Left colon (tissue), 2 donors: ENCODE measurements at regions not wholly inside any gene's neighbourhood (a gene's known extent, or its start where the extent isn't known, plus 50 kb on each side); places are given as distances from the start of the nearest gene placed in this dataset.
"Not testable (repeated sequence)": the region's sequence is repeated elsewhere in the genome, so short reads cannot be mapped to it uniquely, and the experiment has no call there.

Source experiments
- ATAC-seq: fragments of 200-7000 bp; cut with Tn5 transposase; one replicate; pipeline ENCODE4 v1.9.1; 2020; ENCODE audit warnings: mild to moderate bottlenecking, moderate library complexity
- DNase-seq, 2 donors: peaks; one replicate each; pipeline ENCODE4 v3.0.0-alpha.2; 2020
- intact Hi-C, 2 donors: fragments of 100-400 bp; cut with DNase I in 1 of 2; cut with micrococcal nuclease in 1 of 2; formaldehyde crosslinking; loops; one replicate each; pipeline versions ENCODE4 v1.11.2 to v1.14.0; 2022; cut with DNase I, micrococcal nuclease
- donor health status: DM: no; HTN: no; CAD: no.
- donor health status: DM: yes; HTN: yes; CAD: no.

DNA sequence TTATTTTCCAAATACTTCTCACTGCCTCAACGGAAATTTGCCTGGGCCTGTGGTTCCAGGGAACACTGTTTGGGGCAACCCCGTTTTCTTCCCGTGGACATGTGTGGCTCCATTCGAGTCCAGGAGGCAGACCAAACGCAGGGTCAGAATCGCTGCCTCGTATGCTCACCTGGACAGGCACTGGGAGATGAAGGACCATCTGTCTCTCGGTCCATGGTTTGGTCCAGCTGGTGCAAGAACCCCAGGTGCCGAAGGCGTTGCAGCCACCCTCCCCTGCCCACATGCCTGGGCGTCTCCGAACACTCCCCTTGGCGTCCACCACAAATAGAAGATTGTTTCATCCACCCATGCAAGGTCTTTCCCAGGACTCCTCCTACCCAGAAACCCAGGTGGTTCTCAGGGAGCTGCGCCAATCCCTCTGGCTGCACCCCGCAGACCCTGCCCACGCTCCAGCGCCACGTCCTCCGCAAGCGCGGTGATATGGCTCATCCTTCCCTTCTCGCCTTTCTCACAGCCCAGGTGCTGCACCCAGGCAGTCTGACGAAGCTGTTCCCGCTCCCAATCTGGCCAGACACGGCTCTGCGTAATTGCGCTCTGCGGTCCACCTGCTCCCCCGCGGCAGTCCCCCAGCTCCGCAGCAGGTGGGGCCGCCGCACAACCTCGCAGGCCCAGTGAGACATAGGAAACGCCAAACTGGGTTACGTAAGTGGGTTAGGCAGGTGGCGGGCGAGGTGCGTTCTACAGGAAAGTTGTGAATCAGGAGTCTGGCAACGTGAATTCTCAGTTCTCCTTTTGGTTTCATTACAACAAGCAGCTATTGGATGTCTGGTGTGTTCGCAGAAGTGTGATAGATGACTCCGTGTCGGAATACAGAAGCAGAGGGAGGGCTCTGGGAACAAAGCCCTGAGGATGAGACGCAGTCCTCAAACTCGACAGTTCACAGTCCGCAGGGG lies 146.2 kb upstream of the ECI2 start:
- peak; percentile 97 for ATAC-seq
- intact Hi-C loops = no loop called here
- DNase-seq = peak; percentile 51 to 56

- DNase-seq (no peak), ATAC-seq (no peak)
- intact Hi-C loops = no loop called here
Measured at GRCh38 chr6:4280707-4281106, 145.3 kb upstream of the ECI2 start.

- DNase-seq = no peak
- ATAC-seq = no peak
- intact Hi-C loops = no loop called here
Measured at GRCh38 chr6:4280031-4280430, 144.7 kb upstream of the ECI2 start.

- ATAC-seq (no peak), DNase-seq (no peak)
- intact Hi-C loops = no loop called here
Measured at GRCh38 chr6:4274382-4275082, 139.2 kb upstream of the ECI2 start.

DNA sequence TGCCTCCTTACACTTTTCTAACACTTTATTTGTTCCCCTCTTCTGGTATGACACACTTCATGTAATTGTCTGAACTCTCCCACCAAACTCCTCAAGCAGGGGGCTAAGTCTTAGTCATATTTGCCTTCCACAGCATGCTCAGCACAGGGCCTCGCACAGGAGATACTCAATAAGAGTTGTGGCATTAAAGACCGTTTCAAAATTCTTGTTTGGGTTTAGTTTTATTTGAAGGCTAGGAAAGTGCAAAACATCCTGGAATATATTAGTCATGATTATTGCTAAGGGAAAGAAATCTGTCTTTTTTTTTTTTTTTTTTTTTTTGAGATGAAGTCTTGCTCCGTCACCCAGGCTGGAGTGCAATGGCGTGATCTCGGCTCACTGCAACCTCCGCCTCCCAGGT lies 137.6 kb upstream of the ECI2 start:
- intact Hi-C loops = no loop called here
- ATAC-seq (no peak), DNase-seq (no peak)

DNA sequence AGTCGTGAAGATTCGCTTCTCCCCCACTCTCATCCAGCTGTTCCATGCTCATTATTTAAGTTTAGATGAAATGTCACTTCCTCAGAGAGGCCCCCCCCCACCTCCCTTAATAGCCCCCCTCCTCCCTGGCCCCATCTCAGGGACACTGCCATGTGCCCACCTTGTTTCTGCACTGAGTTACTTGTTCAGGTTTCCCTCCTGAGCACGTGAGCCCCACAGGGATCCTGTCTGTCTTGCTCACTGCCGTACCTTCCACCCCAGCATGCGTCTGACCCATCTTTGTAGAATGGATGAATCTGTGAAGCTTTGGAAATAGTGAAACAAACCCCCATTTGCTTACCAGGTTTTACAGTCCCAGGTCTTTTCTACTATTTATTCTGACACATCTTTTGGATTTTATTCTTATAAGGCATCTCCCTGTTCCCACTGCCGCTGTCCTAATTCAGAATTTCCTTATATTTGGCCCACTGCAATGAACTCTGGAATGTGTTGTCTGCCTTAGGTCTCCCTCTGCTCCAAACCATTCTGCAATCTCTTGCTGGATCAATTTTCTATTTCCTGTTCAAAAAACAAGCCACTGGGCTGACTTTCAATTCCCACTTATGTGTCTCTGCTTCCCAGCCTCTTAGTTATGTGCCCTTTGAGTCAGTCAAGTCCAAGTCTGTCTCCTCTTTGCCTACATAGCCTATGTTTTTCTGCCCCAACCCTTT lies 136.5 kb upstream of the ECI2 start:
- intact Hi-C loops = no loop called here
- no peak for ATAC-seq
- no peak for DNase-seq

GRCh38 chr6:4270776-4271175 lies 135.4 kb upstream of the ECI2 start:
- ATAC-seq = no peak
- intact Hi-C loops = no loop called here
- no peak for DNase-seq

DNA sequence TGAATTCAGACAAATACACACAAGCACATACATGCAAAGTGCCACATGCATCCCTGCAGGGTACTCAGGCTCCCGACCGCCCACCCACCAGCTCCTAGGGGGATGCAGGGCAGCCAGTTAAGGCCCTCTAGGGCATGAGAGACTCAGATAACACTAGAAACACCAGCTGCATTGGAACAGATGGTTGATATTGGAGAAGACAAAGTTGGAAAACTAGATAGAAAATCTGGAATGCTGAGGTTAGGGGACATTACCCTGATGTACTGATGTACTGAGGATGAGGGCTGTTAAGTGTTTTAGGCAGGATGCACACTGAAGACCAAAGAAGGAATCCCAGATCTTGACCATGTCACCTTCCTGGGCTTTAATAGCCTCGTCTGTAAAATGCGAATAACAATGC lies 134.6 kb upstream of the ECI2 start:
- no peak for ATAC-seq
- intact Hi-C loops = no loop called here
- DNase-seq = no peak

GRCh38 chr6:4268171-4268570 lies 132.8 kb upstream of the ECI2 start:
- ATAC-seq (no peak), DNase-seq (no peak)
- intact Hi-C loops = no loop called here

- no peak for DNase-seq
- intact Hi-C loops = no loop called here
- no peak for ATAC-seq
Measured at GRCh38 chr6:4265740-4266139, 130.4 kb upstream of the ECI2 start.

DNA sequence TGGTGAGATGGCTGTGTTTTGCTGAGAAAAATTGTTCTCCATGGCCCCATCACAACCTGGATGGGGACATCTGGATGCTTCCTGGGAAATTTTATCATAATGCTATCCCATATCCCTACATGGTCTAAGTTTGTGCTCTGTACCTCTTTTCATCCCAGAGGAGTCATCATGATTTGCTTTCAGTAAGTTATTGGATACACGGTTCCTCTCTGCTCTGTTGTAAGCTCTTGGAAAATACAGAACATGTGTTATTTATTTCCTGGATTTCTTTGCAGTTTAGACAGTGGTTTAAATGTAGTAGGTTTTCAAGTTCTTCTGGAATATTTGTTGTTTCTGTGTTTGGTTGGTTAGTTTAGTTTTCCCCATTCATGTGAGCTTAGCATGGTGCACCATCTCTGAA lies 129.2 kb upstream of the ECI2 start:
- intact Hi-C loops = no loop called here
- no peak for ATAC-seq

GRCh38 chr6:4264081-4264480 lies 128.7 kb upstream of the ECI2 start:
- DNase-seq = no peak
- intact Hi-C loops = no loop called here

More for the DNA sequence above, 129.2 kb upstream of the ECI2 start:
- no peak for DNase-seq

GRCh38 chr6:4262526-4262925 lies 127.2 kb upstream of the ECI2 start:
- ATAC-seq (no peak), DNase-seq (no peak)
- intact Hi-C loops = no loop called here

More at GRCh38 chr6:4264081-4264480, 128.7 kb upstream of the ECI2 start:
- no peak for ATAC-seq

DNA sequence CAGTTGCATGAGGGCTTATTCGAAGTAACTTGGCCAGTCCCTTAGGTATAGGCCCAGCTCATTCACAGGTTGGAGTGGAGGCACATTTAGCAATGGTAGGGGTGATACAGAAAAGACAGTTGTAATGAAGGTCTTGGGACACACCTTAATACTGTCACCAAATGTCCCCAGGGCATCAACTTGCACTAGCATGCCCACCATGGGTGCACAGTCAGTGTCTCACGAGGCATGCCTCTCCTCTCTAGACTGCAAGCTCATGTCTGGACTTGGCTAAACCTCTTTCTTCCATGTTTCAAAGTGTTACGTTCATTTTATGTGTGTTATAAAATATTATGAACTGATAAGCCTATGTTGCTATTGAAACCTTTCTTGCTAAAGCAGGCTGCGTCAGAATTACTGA lies 124.0 kb upstream of the ECI2 start:
- DNase-seq (no peak), ATAC-seq (no peak)
- intact Hi-C loops = no loop called here

GRCh38 chr6:4258733-4259132 lies 123.4 kb upstream of the ECI2 start:
- DNase-seq (no peak), ATAC-seq (no peak)
- intact Hi-C loops = no loop called here

DNA sequence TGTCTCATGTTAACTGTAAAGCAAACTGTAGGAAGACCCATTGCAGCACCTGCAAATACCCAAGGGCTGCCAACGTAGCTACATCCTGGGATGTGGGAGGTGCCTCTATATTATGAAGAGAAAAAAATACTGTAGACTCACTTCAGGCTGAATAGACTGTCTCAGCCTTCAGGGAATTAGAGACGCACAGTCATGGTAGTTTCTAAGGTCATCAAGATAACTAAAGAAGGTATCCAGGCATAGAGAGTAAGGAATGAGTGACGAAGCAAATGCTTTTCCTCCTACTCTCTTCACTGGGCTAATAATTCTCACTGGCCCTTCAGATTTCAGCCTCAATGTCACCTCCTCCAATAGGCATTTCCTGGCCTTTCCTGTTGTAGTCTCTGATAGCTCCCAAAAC lies 121.6 kb upstream of the ECI2 start:
- ATAC-seq = no peak
- no peak for DNase-seq
- intact Hi-C loops = no loop called here

- DNase-seq = no peak
- intact Hi-C loops = no loop called here
- peak; percentile 71 for ATAC-seq
Measured at GRCh38 chr6:4253604-4254231, 118.3 kb upstream of the ECI2 start.

- intact Hi-C loops, ATAC-seq, DNase-seq: not testable (repeated sequence)
Measured at GRCh38 chr6:4252445-4252844, 117.1 kb upstream of the ECI2 start.

DNA sequence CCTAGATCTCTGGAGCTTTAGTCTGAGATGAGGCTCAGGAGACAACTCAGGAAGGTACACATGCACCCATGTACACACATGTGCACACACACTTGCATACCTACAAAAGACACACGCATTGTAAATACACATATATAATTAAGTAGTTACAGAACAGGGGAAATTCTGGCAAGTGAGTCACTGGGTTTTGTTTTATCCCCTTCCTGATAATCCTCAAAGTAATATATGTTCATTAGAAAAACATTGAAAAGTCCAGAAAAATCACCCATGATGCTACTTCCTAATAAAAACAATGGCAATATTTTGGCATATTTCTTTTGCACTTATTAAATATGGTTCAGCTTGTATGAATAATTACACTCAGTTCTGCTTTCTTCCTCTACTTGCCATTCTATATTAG lies 115.3 kb upstream of the ECI2 start:
- no peak for DNase-seq
- intact Hi-C loops = no loop called here
- ATAC-seq = no peak
